OCI-M1 (cell line): ENCODE measurements at regions not wholly inside any gene's neighbourhood (a gene's known extent, or its start where the extent isn't known, plus 50 kb on each side); places are given as distances from the start of the nearest gene placed in this dataset.
"Not testable (repeated sequence)": the region's sequence is repeated elsewhere in the genome, so short reads cannot be mapped to it uniquely, and the experiment has no call there.

ENCODE experiments used
- DNase-seq: peaks from one replicate; lab custom pipeline; 2025; lab: John Stamatoyannopoulos, UW

- DNase-seq = not testable (repeated sequence)
Measured at GRCh38 chr16:5156486-5156885, 58.9 kb upstream of the EEF2KMT start.

GRCh38 chr16:5154006-5154405, 56.4 kb upstream of the EEF2KMT start:
- DNase-seq = not testable (repeated sequence)

GRCh38 chr16:5151409-5151808, 53.8 kb upstream of the EEF2KMT start:
- not testable (repeated sequence) for DNase-seq
